ENCODE measurements at regions not wholly inside any gene's neighbourhood (a gene's known extent, or its start where the extent isn't known, plus 50 kb on each side); places are given as distances from the start of the nearest gene placed in this dataset.

- H3K27ac ChIP-seq: no peak overlapping the region
- TF ChIP-seq, protein P1, sequence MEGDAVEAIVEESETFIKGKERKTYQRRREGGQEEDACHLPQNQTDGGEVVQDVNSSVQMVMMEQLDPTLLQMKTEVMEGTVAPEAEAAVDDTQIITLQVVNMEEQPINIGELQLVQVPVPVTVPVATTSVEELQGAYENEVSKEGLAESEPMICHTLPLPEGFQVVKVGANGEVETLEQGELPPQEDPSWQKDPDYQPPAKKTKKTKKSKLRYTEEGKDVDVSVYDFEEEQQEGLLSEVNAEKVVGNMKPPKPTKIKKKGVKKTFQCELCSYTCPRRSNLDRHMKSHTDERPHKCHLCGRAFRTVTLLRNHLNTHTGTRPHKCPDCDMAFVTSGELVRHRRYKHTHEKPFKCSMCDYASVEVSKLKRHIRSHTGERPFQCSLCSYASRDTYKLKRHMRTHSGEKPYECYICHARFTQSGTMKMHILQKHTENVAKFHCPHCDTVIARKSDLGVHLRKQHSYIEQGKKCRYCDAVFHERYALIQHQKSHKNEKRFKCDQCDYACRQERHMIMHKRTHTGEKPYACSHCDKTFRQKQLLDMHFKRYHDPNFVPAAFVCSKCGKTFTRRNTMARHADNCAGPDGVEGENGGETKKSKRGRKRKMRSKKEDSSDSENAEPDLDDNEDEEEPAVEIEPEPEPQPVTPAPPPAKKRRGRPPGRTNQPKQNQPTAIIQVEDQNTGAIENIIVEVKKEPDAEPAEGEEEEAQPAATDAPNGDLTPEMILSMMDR (IDR thresholded peaks at IDR 0.05): no peak
- TF ChIP-seq ZFX (IDR thresholded peaks at IDR 0.05; ENCODE audit: borderline replicate concordance): no peak
Measured at GRCh38 chr10:18968159-18968558, 80.4 kb upstream of the MALRD1 start.

DNA sequence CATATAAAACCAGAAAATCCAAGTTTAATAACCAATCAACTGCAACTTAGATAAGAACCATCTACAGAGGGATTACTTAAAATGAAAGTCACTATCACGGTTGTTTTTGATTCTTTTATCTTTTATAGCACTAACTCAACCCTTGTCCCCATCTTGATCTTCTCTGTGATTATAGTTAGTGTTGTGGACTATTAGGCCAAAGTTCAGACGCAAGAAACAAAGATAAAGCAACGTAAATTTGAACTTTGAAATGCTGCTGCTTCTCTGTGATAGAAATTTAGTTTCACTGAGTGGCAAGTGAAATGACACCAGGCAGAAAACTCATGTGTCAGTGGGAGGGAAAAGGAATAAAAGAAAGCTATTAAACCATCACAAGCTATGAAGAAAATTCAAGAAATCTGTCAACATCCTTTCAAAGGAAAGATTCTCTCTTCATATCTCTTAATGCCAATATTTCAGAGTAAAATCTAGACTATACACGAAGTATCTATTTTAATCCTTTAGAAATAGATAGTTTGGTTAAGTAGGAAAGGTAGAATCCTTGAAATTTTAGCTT is 71.8 kb upstream of the MALRD1 start:
- TF ChIP-seq ZFX (IDR thresholded peaks at IDR 0.05; ENCODE audit: borderline replicate concordance): no peak
- TF ChIP-seq, protein P1 (IDR thresholded peaks at IDR 0.05): no peak
- no peak overlapping the region for H3K27ac ChIP-seq

GRCh38 chr10:18980089-18980629 is 68.4 kb upstream of the MALRD1 start:
- TF ChIP-seq ZFX (IDR thresholded peaks at IDR 0.05; ENCODE audit: borderline replicate concordance): no peak
- TF ChIP-seq, protein P1 (IDR thresholded peaks at IDR 0.05): no peak
- no peak overlapping the region for H3K27ac ChIP-seq

DNA sequence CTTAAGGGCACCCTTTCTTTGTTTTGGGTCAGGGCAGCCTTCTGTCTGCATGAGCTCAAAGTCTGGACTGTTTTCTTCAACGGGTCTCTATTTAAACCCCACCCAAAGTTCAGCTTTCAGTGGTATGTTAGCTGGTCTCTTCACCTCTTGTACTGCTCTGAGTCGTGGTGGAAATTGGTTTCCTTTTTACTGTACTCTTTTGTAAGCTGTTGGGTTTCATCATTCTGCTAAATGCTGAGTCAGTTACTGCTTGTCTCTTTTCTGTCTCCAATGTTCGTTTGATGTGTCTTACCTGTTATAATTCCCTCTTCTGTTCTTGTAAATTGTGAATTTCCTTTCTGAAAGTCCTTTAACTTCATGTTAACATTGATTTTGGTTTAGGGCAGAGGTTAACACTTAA is 64.1 kb upstream of the MALRD1 start:
- no peak overlapping the region for H3K27ac ChIP-seq
- TF ChIP-seq, protein P1 (IDR thresholded peaks at IDR 0.05): no peak
- TF ChIP-seq ZFX (IDR thresholded peaks at IDR 0.05; ENCODE audit: borderline replicate concordance): no peak

- no peak overlapping the region for H3K27ac ChIP-seq
- TF ChIP-seq ZFX (IDR thresholded peaks at IDR 0.05; ENCODE audit: borderline replicate concordance): no peak
- TF ChIP-seq, protein P1 (IDR thresholded peaks at IDR 0.05): no peak
Measured at GRCh38 chr10:18988338-18988737, 60.3 kb upstream of the MALRD1 start.
